Spleen (tissue), 11 donors: ENCODE measurements at regions not wholly inside any gene's neighbourhood (a gene's known extent, or its start where the extent isn't known, plus 50 kb on each side); places are given as distances from the start of the nearest gene placed in this dataset.
A peak's percentile ranks its signal among the peaks of the same experiment; 100 is the strongest.

Source experiments
- DNase-seq: peaks from one replicate; pipeline ENCODE4 v3.0.0-alpha.2; 2020
- H3K27ac ChIP-seq, 8 donors: fragments of 200-600 bp; sonication (generic) in 7 of 8; 1 replicate in 4 of 8; 2 replicates in 4 of 8; pipeline versions ENCODE4 v1.5.0 to v1.8.0; 2016 to 2021; ENCODE audit warnings: inconsistent platforms in 4 of 8, mild to moderate bottlenecking in 4 of 8, moderate library complexity in 1 of 8
- H3K27me3 ChIP-seq, 7 donors: fragments of 200-600 bp; sonication (generic) in 6 of 7; replicated peaks in 1 of 7; 1 replicate in 4 of 7; 2 replicates in 3 of 7; pipeline versions ENCODE4 v1.5.0 to v1.8.0; 2016 to 2021; ENCODE audit warnings: inconsistent platforms in 3 of 7, mild to moderate bottlenecking in 1 of 7
- H3K36me3 ChIP-seq, 6 donors: fragments of 200-600 bp; sonication (generic) in 5 of 6; 1 replicate in 4 of 6; 2 replicates in 2 of 6; pipeline versions ENCODE4 v1.5.0 to v1.8.0; 2016 to 2021; ENCODE audit warnings: inconsistent platforms in 2 of 6
- H3K4me1 ChIP-seq, 6 donors: fragments of 200-600 bp; sonication (generic) in 5 of 6; 1 replicate in 3 of 6; 2 replicates in 3 of 6; pipeline versions ENCODE4 v1.5.0 to v1.8.0; 2016 to 2021; ENCODE audit warnings: inconsistent platforms in 3 of 6
- H3K4me3 ChIP-seq, 8 donors: fragments of 200-600 bp; sonication (generic) in 7 of 8; 1 replicate in 4 of 8; 2 replicates in 4 of 8; pipeline versions ENCODE4 v1.5.0 to v1.8.0; 2016 to 2021; ENCODE audit warnings: inconsistent platforms in 4 of 8, mild to moderate bottlenecking in 4 of 8, moderate library complexity in 2 of 8
- H3K9me3 ChIP-seq, 8 donors: fragments of 200-600 bp; sonication (generic) in 7 of 8; 1 replicate in 4 of 8; 2 replicates in 4 of 8; pipeline versions ENCODE4 v1.5.0 to v1.8.0; 2016 to 2021; ENCODE audit warnings: inconsistent platforms in 4 of 8
- CTCF ChIP-seq, 11 experiments: fragments of 200-600 bp in 7 of 11; fragments of 450-650 bp in 4 of 11; sonication (generic) in 4 of 11; IDR thresholded peaks in 8 of 11; conservative IDR thresholded peaks in 3 of 11; 1 replicate in 7 of 11; 2 replicates in 4 of 11; pipeline versions ENCODE4 v1.4.0 to v1.8.0; 2016 to 2021; ENCODE audit warnings: antibody characterized with exemption in 11 of 11, inconsistent platforms in 4 of 11, mild to moderate bottlenecking in 1 of 11
- POLR2A ChIP-seq, 3 donors: fragments of 450-650 bp; IDR thresholded peaks; one replicate each; pipeline ENCODE4 v1.5.1; 2017; ENCODE audit warnings: antibody characterized with exemption in 3 of 3, mild to moderate bottlenecking in 1 of 3
- POLR2AphosphoS5 ChIP-seq, 3 donors: sonication (generic); formaldehyde crosslinking; IDR thresholded peaks; one replicate each; pipeline ENCODE4 v1.5.1; 2017; ENCODE audit warnings: antibody characterized with exemption in 3 of 3
- WGBS, 5 donors: extraction: QIAGEN DNeasy Blood & Tissue Kit in 3 of 5; methylation state at CpG; one replicate each; pipeline versions ENCODE4 v1.1.5 to v1.1.7; 2013 to 2018; 5-methylcytosine and 5-hydroxymethylcytosine counted together
- intact Hi-C: fragments of 100-400 bp; cut with DNase I; formaldehyde crosslinking; loops from one replicate; pipeline ENCODE4 v1.15.0; 2023; ENCODE audit warnings: low total_unique reads
- donor health status: healthy with polysubstance abuse.
- donor health status: DM: no; HTN: no; CAD: no; lungs with moderate emphysema.
- donor health status: DM: no; HTN: no; CAD: no.
- donor health status: Bipolar disorder and iron deficiency.
- donor health status: healthy.
- donor health status: DM: no; HTN: no; CAD: no.
- donor health status: DM: yes; HTN: yes; CAD: no.

GRCh38 chr15:70533931-70534742 is 229.2 kb downstream of the UACA start:
- H3K4me3 ChIP-seq, result peak overlapping the region in 5 of 8 donors; percentile 8 to 53 (median 28)
- H3K9me3 ChIP-seq, result no peaks in the 10 kb centered on the region
- peak overlapping the region in 1 of 8 donors; percentile 65 for H3K27ac ChIP-seq
- no peak for TF ChIP-seq POLR2A (IDR thresholded peaks at IDR 0.05)
- no peak for TF ChIP-seq POLR2AphosphoS5 (IDR thresholded peaks at IDR 0.05)
- no peak for TF ChIP-seq CTCF (IDR thresholded peaks at IDR 0.05 in 8 of 11, conservative IDR thresholded peaks at IDR 0.05 in 3 of 11)
- no peaks in the 10 kb centered on the region for H3K36me3 ChIP-seq
- H3K27me3 ChIP-seq, result peaks cover 0 to 4% (median 0%) of the 10 kb centered on the region in 7 donors
- no peak for DNase-seq
- intact Hi-C loops, result no loop called here
- peaks cover 0 to 46% (median 24%) of the 10 kb centered on the region in 6 donors for H3K4me1 ChIP-seq
- WGBS, 5 donors, result 21 to 27% (median 24%) methylated on average over 4 of the region's 4 CpGs

- no peaks in the 10 kb centered on the region for H3K27me3 ChIP-seq
- DNase-seq, result no peak
- H3K36me3 ChIP-seq, result no peaks in the 10 kb centered on the region
- WGBS, 5 donors, result 71 to 98% (median 93%) methylated on average over 4 to 5 of the region's 5 CpGs
- H3K4me1 ChIP-seq, result peaks cover 3 to 61% (median 38%) of the 10 kb centered on the region in 6 donors
- TF ChIP-seq POLR2AphosphoS5 (IDR thresholded peaks at IDR 0.05) (no peak), POLR2A (IDR thresholded peaks at IDR 0.05) (no peak)
- H3K9me3 ChIP-seq, result peaks cover 0 to 4% (median 0%) of the 10 kb centered on the region in 8 donors
- H3K27ac ChIP-seq, result no peak overlapping the region
- H3K4me3 ChIP-seq, result no peak overlapping the region
- intact Hi-C loops, result no loop called here
These were observed 230.7 kb downstream of the UACA start for GRCh38 chr15:70532531-70533186.

GRCh38 chr15:70531576-70531975 is 231.8 kb downstream of the UACA start:
- WGBS, 5 donors, result 90 to 98% (median 94%) methylated on average over 2 of the region's 2 CpGs
- Histone ChIP-seq H3K27ac (no peak overlapping the region), H3K4me1 (peaks cover 4 to 72% (median 45%) of the 10 kb centered on the region in 6 donors), H3K4me3 (no peak overlapping the region), H3K36me3 (no peaks in the 10 kb centered on the region), H3K9me3 (peaks cover 0 to 5% (median 0%) of the 10 kb centered on the region in 8 donors), H3K27me3 (no peaks in the 10 kb centered on the region)
- DNase-seq, result no peak
- intact Hi-C loops, result no loop called here
- no peak for TF ChIP-seq CTCF (IDR thresholded peaks at IDR 0.05 in 8 of 11, conservative IDR thresholded peaks at IDR 0.05 in 3 of 11)
- TF ChIP-seq POLR2A (IDR thresholded peaks at IDR 0.05), result no peak
- no peak for TF ChIP-seq POLR2AphosphoS5 (IDR thresholded peaks at IDR 0.05)

- no peak overlapping the region for H3K27ac ChIP-seq
- no peak for TF ChIP-seq CTCF (IDR thresholded peaks at IDR 0.05 in 8 of 11, conservative IDR thresholded peaks at IDR 0.05 in 3 of 11)
- TF ChIP-seq POLR2AphosphoS5 (IDR thresholded peaks at IDR 0.05), result no peak
- no peak for TF ChIP-seq POLR2A (IDR thresholded peaks at IDR 0.05)
- no peaks in the 10 kb centered on the region for H3K36me3 ChIP-seq
- WGBS, 5 donors, result 75 to 95% (median 91%) methylated on average over 8 of the region's 8 CpGs
- intact Hi-C loops, result no loop called here
- no peaks in the 10 kb centered on the region for H3K27me3 ChIP-seq
- no peak overlapping the region for H3K4me3 ChIP-seq
- H3K9me3 ChIP-seq, result peaks cover 0 to 5% (median 0%) of the 10 kb centered on the region in 8 donors
- no peak for DNase-seq
- peaks cover 4 to 72% (median 44%) of the 10 kb centered on the region in 6 donors for H3K4me1 ChIP-seq
These were observed 232.5 kb downstream of the UACA start for GRCh38 chr15:70530906-70531305.
